ENCODE measurements at regions not wholly inside any gene's neighbourhood (a gene's known extent, or its start where the extent isn't known, plus 50 kb on each side); places are given as distances from the start of the nearest gene placed in this dataset.
A peak's percentile ranks its signal among the peaks of the same experiment; 100 is the strongest.

DNA sequence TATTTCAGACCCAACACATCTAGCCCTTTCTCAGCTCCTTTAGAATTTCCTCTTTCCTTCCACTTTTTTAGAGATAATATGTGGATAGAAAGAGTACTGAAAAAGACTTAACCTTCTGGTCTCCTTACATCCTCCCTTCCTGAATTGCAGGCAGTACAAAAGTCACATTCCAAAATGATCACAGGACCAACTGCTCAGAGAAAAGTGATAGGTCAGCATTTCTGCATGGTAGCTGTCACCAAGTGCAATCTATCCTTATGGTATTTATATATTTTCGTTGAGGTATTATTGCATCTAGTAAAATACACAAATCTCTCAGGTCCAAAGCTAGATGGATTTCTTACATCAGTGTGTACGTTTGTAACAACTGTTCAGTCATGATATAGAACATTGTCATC lies 427.5 kb downstream of the LPIN1 start:
- POLR2A ChIA-PET = no interaction called here

GRCh38 chr2:12175323-12175722 lies 428.9 kb downstream of the LPIN1 start:
- CTCF ChIA-PET = no interaction called here
- TF ChIP-seq TCF7L2 (IDR thresholded peaks at IDR 0.05; ENCODE audit: low read depth, low read length) = no peak
- TF ChIP-seq REST (IDR thresholded peaks at IDR 0.05; ENCODE audit: insufficient read depth in 1 of 2, low read depth in 2 of 2, low read length in 1 of 2) = no peak
- TF ChIP-seq POLR2AphosphoS5 (IDR thresholded peaks at IDR 0.05; ENCODE audit: low read depth, low read length) = no peak
- TF ChIP-seq, protein P1, sequence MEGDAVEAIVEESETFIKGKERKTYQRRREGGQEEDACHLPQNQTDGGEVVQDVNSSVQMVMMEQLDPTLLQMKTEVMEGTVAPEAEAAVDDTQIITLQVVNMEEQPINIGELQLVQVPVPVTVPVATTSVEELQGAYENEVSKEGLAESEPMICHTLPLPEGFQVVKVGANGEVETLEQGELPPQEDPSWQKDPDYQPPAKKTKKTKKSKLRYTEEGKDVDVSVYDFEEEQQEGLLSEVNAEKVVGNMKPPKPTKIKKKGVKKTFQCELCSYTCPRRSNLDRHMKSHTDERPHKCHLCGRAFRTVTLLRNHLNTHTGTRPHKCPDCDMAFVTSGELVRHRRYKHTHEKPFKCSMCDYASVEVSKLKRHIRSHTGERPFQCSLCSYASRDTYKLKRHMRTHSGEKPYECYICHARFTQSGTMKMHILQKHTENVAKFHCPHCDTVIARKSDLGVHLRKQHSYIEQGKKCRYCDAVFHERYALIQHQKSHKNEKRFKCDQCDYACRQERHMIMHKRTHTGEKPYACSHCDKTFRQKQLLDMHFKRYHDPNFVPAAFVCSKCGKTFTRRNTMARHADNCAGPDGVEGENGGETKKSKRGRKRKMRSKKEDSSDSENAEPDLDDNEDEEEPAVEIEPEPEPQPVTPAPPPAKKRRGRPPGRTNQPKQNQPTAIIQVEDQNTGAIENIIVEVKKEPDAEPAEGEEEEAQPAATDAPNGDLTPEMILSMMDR (IDR thresholded peaks at IDR 0.05) = no peak
- TF ChIP-seq SIN3A (IDR thresholded peaks at IDR 0.05; ENCODE audit: borderline replicate concordance, insufficient read depth, low read depth, low read length) = no peak
- no peak for ATAC-seq
- H3K4me3 ChIP-seq (ENCODE audit: low read depth in 2 of 2, low read length in 2 of 2) = no peak overlapping the region
- intact Hi-C loops (cut with micrococcal nuclease; ENCODE audit: unreplicated experiment) = loop anchor here (10.0 kb wide), 1 partner anchor 539 kb away; the partner anchor contains the start of gene TRIB2
- in situ Hi-C loops (cut with HindIII; ENCODE audit: low pct_unique_long_range_greater_than_20kb, low sequenced_read_pairs) = no loop called here
- DNase-seq (ENCODE audit: low read depth, low spot score) = no peak
- no TSS peak for BruUV-seq (replicated peaks)
- H3K27me3 ChIP-seq (ENCODE audit: control insufficient read depth, insufficient read depth, low read length) = no peaks in the 10 kb centered on the region
- no peaks in the 10 kb centered on the region for H3K9me3 ChIP-seq (ENCODE audit: control insufficient read depth, insufficient read depth, low read depth, low read length)
- POLR2A ChIA-PET = no interaction called here
- peak overlapping the region; percentile 49 for H3K27ac ChIP-seq (ENCODE audit: low read length)
- peaks cover 14% of the 10 kb centered on the region for H3K4me1 ChIP-seq (ENCODE audit: control insufficient read depth, insufficient read depth, low read length)
- no peaks in the 10 kb centered on the region for H3K36me3 ChIP-seq (ENCODE audit: control insufficient read depth, insufficient read depth, low read length)

More for the DNA sequence above, 427.5 kb downstream of the LPIN1 start:
- in situ Hi-C loops (cut with HindIII; ENCODE audit: low pct_unique_long_range_greater_than_20kb, low sequenced_read_pairs) (no loop called here), intact Hi-C loops (cut with micrococcal nuclease; ENCODE audit: unreplicated experiment) (loop anchor here (10.0 kb wide), 1 partner anchor 541 kb away; the partner anchor contains the start of gene TRIB2)
- BruUV-seq (replicated peaks) = no TSS peak
- TF ChIP-seq POLR2AphosphoS5 (IDR thresholded peaks at IDR 0.05; ENCODE audit: low read depth, low read length) = no peak
- TF ChIP-seq, protein P1 (IDR thresholded peaks at IDR 0.05) = peak; percentile 24; the same call in 1 of the 2 replicates
- TF ChIP-seq REST (IDR thresholded peaks at IDR 0.05; ENCODE audit: insufficient read depth in 1 of 2, low read depth in 2 of 2, low read length in 1 of 2) = no peak
- no peak for TF ChIP-seq SIN3A (IDR thresholded peaks at IDR 0.05; ENCODE audit: borderline replicate concordance, insufficient read depth, low read depth, low read length)
- TF ChIP-seq TCF7L2 (IDR thresholded peaks at IDR 0.05; ENCODE audit: low read depth, low read length) = no peak
- DNase-seq (ENCODE audit: low read depth, low spot score) (no peak), ATAC-seq (no peak)
- Histone ChIP-seq H3K4me3 (ENCODE audit: low read depth in 2 of 2, low read length in 2 of 2) (no peak overlapping the region), H3K27ac (ENCODE audit: low read length) (no peak overlapping the region), H3K9me3 (ENCODE audit: control insufficient read depth, insufficient read depth, low read depth, low read length) (no peaks in the 10 kb centered on the region), H3K4me1 (ENCODE audit: control insufficient read depth, insufficient read depth, low read length) (peaks cover 21% of the 10 kb centered on the region), H3K36me3 (ENCODE audit: control insufficient read depth, insufficient read depth, low read length) (no peaks in the 10 kb centered on the region), H3K27me3 (ENCODE audit: control insufficient read depth, insufficient read depth, low read length) (no peaks in the 10 kb centered on the region)
- CTCF ChIA-PET = no interaction called here

All from Panc1 (cell line).